GM12874 (cell line): ENCODE measurements at regions not wholly inside any gene's neighbourhood (a gene's known extent, or its start where the extent isn't known, plus 50 kb on each side); places are given as distances from the start of the nearest gene placed in this dataset.

ENCODE experiments used
- TF ChIP-seq, protein P1 (sequence below): IDR thresholded peaks from 2 replicates; pipeline ENCODE4 v1.5.1; 2011; ENCODE audit warnings: low read depth, mild to moderate bottlenecking, control low read depth, low read length, moderate library complexity; ENCODE audit not compliant: insufficient read depth

DNA sequence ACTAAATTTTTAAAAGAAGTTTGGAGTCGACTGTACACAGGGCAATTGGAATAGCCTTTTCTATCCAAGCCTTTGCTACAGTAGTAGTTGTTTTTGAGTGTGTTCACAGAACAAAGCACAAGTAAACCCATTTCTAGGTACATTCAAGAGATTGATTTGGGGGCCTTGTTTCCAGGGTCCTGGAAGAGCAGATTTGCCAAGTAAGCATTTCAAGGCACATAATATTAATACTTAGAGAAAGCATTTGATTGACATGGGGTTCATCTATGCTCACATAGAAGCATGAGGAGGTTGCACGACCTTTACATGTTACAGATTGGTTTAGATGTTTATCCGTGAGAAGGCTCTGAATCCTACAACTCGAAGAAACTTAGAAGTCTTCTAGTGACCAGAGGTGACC lies 324.1 kb downstream of the MYCN start:
- TF ChIP-seq, protein P1, sequence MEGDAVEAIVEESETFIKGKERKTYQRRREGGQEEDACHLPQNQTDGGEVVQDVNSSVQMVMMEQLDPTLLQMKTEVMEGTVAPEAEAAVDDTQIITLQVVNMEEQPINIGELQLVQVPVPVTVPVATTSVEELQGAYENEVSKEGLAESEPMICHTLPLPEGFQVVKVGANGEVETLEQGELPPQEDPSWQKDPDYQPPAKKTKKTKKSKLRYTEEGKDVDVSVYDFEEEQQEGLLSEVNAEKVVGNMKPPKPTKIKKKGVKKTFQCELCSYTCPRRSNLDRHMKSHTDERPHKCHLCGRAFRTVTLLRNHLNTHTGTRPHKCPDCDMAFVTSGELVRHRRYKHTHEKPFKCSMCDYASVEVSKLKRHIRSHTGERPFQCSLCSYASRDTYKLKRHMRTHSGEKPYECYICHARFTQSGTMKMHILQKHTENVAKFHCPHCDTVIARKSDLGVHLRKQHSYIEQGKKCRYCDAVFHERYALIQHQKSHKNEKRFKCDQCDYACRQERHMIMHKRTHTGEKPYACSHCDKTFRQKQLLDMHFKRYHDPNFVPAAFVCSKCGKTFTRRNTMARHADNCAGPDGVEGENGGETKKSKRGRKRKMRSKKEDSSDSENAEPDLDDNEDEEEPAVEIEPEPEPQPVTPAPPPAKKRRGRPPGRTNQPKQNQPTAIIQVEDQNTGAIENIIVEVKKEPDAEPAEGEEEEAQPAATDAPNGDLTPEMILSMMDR = no peak

DNA sequence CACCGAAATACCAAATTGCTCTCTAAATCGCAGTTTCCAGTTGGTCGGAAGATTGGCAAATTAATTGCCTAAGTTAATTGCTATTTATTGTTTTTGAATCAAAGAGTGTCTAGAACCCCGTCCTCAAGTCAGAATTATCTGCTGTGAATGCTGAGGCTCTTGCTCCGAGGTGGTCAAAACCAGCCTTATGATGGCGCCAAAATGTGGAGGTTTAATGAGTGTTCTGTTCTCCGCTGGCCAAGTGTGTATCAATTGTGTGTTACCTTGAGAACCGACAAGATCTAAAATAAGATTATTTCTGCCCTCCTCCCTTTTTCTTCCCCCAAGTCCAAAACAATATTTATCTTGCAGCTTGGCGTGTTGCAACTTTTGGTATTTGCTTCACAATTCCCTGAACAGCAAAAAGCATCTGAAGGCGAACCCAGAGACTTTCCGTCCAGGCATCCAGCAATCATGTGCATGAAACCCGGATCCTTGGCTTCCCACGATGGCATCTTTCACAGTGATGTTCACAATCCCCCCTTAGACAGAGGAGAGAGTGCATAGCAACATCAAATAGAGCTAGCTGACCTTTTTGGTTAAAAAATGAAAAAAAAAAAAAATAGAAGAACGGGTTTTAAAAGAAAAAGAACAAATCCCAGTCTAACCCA lies 323.0 kb downstream of the MYCN start:
- TF ChIP-seq, protein P1 = no peak

DNA sequence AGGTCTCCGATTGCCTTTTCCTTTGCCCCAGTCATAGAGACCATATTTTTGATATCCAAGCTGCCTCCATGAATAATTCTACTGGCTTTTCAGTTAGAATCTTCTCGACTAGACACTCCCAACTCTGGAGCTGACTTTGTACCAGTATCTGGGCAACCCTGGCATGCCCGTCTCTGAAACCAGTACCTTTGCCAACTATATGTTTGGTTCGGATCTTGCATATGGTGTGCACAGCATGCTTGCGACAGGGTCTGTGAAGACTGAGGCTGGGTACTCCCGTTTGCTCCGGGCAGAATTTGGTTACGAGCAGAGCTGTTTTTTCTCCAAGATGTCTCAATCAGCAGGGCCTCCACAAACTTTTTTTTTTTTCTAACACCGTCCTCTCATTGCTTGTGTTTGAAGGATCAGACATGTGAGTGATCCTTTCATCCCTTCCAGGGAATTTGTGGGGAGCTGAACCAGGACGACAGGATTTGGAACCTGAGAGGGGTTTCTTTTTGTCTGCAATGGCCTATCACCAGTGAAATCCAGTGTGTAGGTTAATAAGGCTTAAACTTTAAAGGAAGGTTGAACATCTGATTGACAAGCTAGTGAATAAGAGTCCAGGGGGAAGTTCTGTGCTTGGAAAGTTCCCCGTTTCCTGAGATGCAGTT lies 322.3 kb downstream of the MYCN start:
- TF ChIP-seq, protein P1 = no peak

- TF ChIP-seq, protein P1 = no peak
These were observed 321.4 kb downstream of the MYCN start for GRCh38 chr2:16261791-16262190.

DNA sequence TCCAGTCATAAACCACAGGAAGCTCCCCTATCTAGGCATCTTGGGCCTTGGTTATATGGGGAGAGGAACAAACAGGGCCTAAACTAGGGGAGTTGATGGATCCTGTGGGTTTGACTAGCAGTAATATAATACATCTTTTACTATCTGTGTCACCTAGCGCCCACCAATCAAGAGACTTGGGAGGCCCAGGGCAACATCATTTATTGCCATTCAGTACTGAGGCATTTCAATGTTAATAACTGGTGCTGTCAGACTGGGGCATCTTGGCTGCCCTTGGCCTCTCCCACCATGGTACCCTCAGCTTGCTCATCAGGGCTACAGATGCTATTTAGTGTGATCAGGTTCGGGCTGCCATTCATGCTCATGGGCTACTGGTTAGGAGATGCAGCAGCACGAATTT lies 320.7 kb downstream of the MYCN start:
- TF ChIP-seq, protein P1 = no peak

GRCh38 chr2:16260041-16260830 lies 319.9 kb downstream of the MYCN start:
- TF ChIP-seq, protein P1 = no peak

- TF ChIP-seq, protein P1 = no peak
These were observed 318.7 kb downstream of the MYCN start for GRCh38 chr2:16259010-16259409.
